Bronchial epithelial cell (primary cell): ENCODE measurements at regions not wholly inside any gene's neighbourhood (a gene's known extent, or its start where the extent isn't known, plus 50 kb on each side); places are given as distances from the start of the nearest gene placed in this dataset.

ENCODE experiments used
- DNase-seq: peaks from one replicate; pipeline ENCODE4 v3.0.0-alpha.2; 2010; ENCODE audit warnings: low read depth
- FAIRE-seq: peaks from 2 replicates; lab custom pipeline; 2011; peaks lifted over from hg19 to GRCh38; lab: Jason Lieb, UNC
- H3K27me3 ChIP-seq: 2 replicates; pipeline ENCODE4 v1.5.1; 2011; ENCODE audit warnings: low read length; ENCODE audit not compliant: control insufficient read depth, insufficient read depth
- H3K36me3 ChIP-seq: 2 replicates; pipeline ENCODE4 v1.5.1; 2011; ENCODE audit warnings: low read length; ENCODE audit not compliant: control insufficient read depth, insufficient read depth
- H3K4me3 ChIP-seq: 2 replicates; pipeline ENCODE4 v1.5.1; 2011; ENCODE audit warnings: mild to moderate bottlenecking, low read depth, low read length, control low read depth
- CTCF ChIP-seq: IDR thresholded peaks from 2 replicates; pipeline ENCODE4 v1.5.1; 2011; ENCODE audit warnings: mild to moderate bottlenecking, moderate library complexity, low read length, control low read depth, inconsistent platforms; ENCODE audit not compliant: insufficient read depth, severe bottlenecking

GRCh38 chr6:122005661-122006060 is 393.8 kb upstream of the HSF2 start:
- Histone ChIP-seq H3K4me3 (no peak overlapping the region), H3K36me3 (no peaks in the 10 kb centered on the region), H3K27me3 (no peaks in the 10 kb centered on the region)
- TF ChIP-seq CTCF = no peak
- no peak for FAIRE-seq
- no peak for DNase-seq

- DNase-seq (no peak), FAIRE-seq (no peak)
- Histone ChIP-seq H3K36me3 (no peaks in the 10 kb centered on the region), H3K4me3 (no peak overlapping the region), H3K27me3 (no peaks in the 10 kb centered on the region)
- TF ChIP-seq CTCF = no peak
Measured at GRCh38 chr6:122007339-122007738, 392.1 kb upstream of the HSF2 start.

- Histone ChIP-seq H3K36me3 (no peaks in the 10 kb centered on the region), H3K27me3 (no peaks in the 10 kb centered on the region), H3K4me3 (no peak overlapping the region)
- DNase-seq (no peak), FAIRE-seq (no peak)
- TF ChIP-seq CTCF = no peak
Measured at GRCh38 chr6:122008101-122008999, 391.1 kb upstream of the HSF2 start.

GRCh38 chr6:122009000-122009350 is 390.5 kb upstream of the HSF2 start:
- Histone ChIP-seq H3K4me3 (no peak overlapping the region), H3K36me3 (no peaks in the 10 kb centered on the region), H3K27me3 (no peaks in the 10 kb centered on the region)
- no peak for TF ChIP-seq CTCF
- FAIRE-seq (no peak), DNase-seq (no peak)

- FAIRE-seq = no peak
- Histone ChIP-seq H3K27me3 (no peaks in the 10 kb centered on the region), H3K4me3 (no peak overlapping the region), H3K36me3 (no peaks in the 10 kb centered on the region)
- DNase-seq = no peak
- no peak for TF ChIP-seq CTCF
Measured at GRCh38 chr6:122012578-122012977, 386.9 kb upstream of the HSF2 start.
